GM18909 (cell line): ENCODE measurements at regions not wholly inside any gene's neighbourhood (a gene's known extent, or its start where the extent isn't known, plus 50 kb on each side); places are given as distances from the start of the nearest gene placed in this dataset.
"Not testable (repeated sequence)": the region's sequence is repeated elsewhere in the genome, so short reads cannot be mapped to it uniquely, and the experiment has no call there.

Source experiments
- ATAC-seq: cut with Tn5 transposase; IDR thresholded peaks from one replicate; pipeline ENCODE4 v1.9.1; 2021; ENCODE audit warnings: mild to moderate bottlenecking; ENCODE audit not compliant: unreplicated experiment, poor library complexity

- ATAC-seq: no peak
Observed at GRCh38 chr12:87599459-87599858, 429.7 kb downstream of the C12orf50 start.

GRCh38 chr12:87597114-87597513 is 432.1 kb downstream of the C12orf50 start:
- ATAC-seq: no peak

GRCh38 chr12:87596636-87597035 is 432.6 kb downstream of the C12orf50 start:
- no peak for ATAC-seq

- no peak for ATAC-seq
Observed at GRCh38 chr12:87596134-87596533, 433.1 kb downstream of the C12orf50 start.

- no peak for ATAC-seq
Observed at GRCh38 chr12:87585882-87586557, 443.2 kb downstream of the C12orf50 start.

GRCh38 chr12:87579091-87579490 is 450.1 kb downstream of the C12orf50 start:
- ATAC-seq: not testable (repeated sequence)

GRCh38 chr12:87575906-87576305 is 453.3 kb downstream of the C12orf50 start:
- ATAC-seq: no peak

GRCh38 chr12:87566918-87567317 is 462.3 kb downstream of the C12orf50 start:
- not testable (repeated sequence) for ATAC-seq

- ATAC-seq: no peak
Observed at GRCh38 chr12:87556985-87557384, 472.2 kb downstream of the C12orf50 start.

- ATAC-seq: not testable (repeated sequence)
Observed at GRCh38 chr12:87531213-87531612, 498.0 kb downstream of the C12orf50 start.

- ATAC-seq: no peak
Observed at GRCh38 chr12:87529413-87529812, 499.8 kb downstream of the C12orf50 start.

- ATAC-seq: no peak
Observed at GRCh38 chr12:87520968-87521367, 508.2 kb downstream of the C12orf50 start.

- no peak for ATAC-seq
Observed at GRCh38 chr12:87518481-87518880, 510.7 kb downstream of the C12orf50 start.

- no peak for ATAC-seq
Observed at GRCh38 chr12:87518036-87518435, 511.2 kb downstream of the C12orf50 start.

GRCh38 chr12:87513536-87514280 is 515.5 kb downstream of the C12orf50 start:
- ATAC-seq: no peak

GRCh38 chr12:87511371-87511770 is 517.8 kb downstream of the C12orf50 start:
- no peak for ATAC-seq

GRCh38 chr12:87509237-87509820 is 519.9 kb downstream of the C12orf50 start:
- ATAC-seq: no peak

- no peak for ATAC-seq
Observed at GRCh38 chr12:87491598-87491997, 537.6 kb downstream of the C12orf50 start.

- no peak for ATAC-seq
Observed at GRCh38 chr12:87491089-87491488, 538.1 kb downstream of the C12orf50 start.

- no peak for ATAC-seq
Observed at GRCh38 chr12:87469295-87469694, 559.9 kb downstream of the C12orf50 start.

- ATAC-seq: no peak
Observed at GRCh38 chr12:87467936-87468335, 561.3 kb downstream of the C12orf50 start.
